ENCODE measurements at regions not wholly inside any gene's neighbourhood (a gene's known extent, or its start where the extent isn't known, plus 50 kb on each side); places are given as distances from the start of the nearest gene placed in this dataset.

DNA sequence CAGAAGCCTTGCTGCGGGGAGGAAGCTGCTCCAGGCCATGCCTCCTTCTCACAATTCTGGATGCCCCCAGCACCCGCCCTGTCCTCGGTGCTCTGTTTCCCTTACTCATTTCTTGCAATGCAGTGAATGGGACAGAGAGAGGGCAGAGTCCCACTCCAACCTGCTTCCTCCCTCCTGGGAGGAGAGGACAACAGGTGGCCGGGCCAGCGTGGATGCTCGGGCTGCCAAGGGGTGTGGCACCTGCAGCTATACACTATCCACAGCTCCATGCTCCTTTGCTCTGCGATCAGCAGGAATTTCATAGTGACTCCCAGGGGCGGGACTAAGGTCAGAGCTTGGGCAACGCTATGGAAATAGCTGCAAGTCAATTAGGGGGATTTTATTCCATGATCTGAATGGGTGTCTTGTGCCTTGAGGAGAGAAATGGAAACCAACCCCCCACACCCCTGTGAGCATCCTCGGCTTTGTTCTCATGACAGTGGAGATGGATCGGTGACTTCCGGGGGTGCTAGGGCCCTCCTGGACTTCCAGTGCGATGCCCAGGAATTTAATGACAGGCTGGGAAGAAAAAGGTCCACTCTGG lies 192.5 kb downstream of the MYLK4 start:
- Histone ChIP-seq H3K9ac (ENCODE audit: low read length) (no peak overlapping the region), H3K4me3 (ENCODE audit: low read depth, low read length) (no peak overlapping the region), H3K14ac (ENCODE audit: low read length) (no peak overlapping the region), H4K8ac (ENCODE audit: low read depth, low read length) (no peak overlapping the region), H3K79me1 (ENCODE audit: low read length) (no peaks in the 10 kb centered on the region), H3K27me3 (ENCODE audit: insufficient read depth, low read length) (no peaks in the 10 kb centered on the region), H3K4me2 (ENCODE audit: low read length) (no peak overlapping the region), H3K36me3 (ENCODE audit: control insufficient read depth in 1 of 2, insufficient read depth in 2 of 2, low read length in 2 of 2) (no peaks in the 10 kb centered on the region), H3K18ac (ENCODE audit: low read length) (no peak overlapping the region), H3K79me2 (ENCODE audit: control insufficient read depth, insufficient read depth, low read length, poor library complexity) (no peaks in the 10 kb centered on the region), H4K91ac (ENCODE audit: low read depth, low read length) (no peak overlapping the region), H3K9me3 (ENCODE audit: insufficient read depth, low read depth, low read length) (peaks cover 4% of the 10 kb centered on the region), H2BK12ac (ENCODE audit: low read length) (no peak overlapping the region), H3K4ac (ENCODE audit: low read depth, low read length) (no peak overlapping the region), H3K27ac (ENCODE audit: low read depth, low read length) (no peak overlapping the region), H2BK5ac (ENCODE audit: low read depth, low read length, poor library complexity) (no peak overlapping the region), H4K12ac (ENCODE audit: low read depth, low read length) (no peak overlapping the region), H3K4me1 (ENCODE audit: control insufficient read depth in 1 of 2, insufficient read depth in 2 of 2, low read length in 2 of 2) (no peaks in the 10 kb centered on the region), H2BK120ac (ENCODE audit: insufficient read depth, low read length, poor library complexity) (no peak overlapping the region), H3K23ac (ENCODE audit: low read length) (no peak overlapping the region), H2AK5ac (ENCODE audit: low read length) (no peak overlapping the region), H2AFZ (ENCODE audit: insufficient read depth, low read length, poor library complexity) (no peak overlapping the region)
- no peak for DNase-seq
- WGBS (ENCODE audit: extremely low coverage, insufficient coverage, insufficient read length): no CpG with 5 or more reads among the region's 13 CpGs

DNA sequence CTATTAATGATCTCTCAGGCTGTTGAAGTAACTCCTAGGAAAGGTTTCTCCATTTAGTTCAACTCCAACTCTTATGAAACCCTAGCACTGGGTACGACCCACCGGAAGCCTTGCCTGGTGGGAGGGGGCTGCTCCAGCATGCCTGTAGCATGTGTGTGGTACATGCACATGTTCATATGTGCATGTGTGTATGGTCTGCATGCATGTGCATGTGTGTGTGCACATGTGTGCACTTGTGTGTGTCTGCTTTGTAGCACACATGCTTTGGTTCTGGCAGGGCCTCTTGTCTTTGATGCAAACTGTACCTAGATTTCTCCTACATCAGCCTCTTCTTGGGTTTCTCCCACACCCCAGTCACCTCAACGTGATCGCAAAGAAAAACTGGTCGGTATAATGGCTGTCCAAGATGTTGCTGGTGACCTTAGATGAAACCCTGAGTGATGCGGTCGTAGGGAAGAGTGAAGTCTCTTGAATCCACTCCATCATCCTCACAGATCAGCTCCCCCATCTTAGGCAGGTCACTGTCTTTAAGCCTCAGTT lies 193.5 kb downstream of the MYLK4 start:
- H3K9ac ChIP-seq (ENCODE audit: low read length): no peak overlapping the region
- H2AK5ac ChIP-seq (ENCODE audit: low read length): no peak overlapping the region
- no peak overlapping the region for H4K12ac ChIP-seq (ENCODE audit: low read depth, low read length)
- no peak overlapping the region for H4K91ac ChIP-seq (ENCODE audit: low read depth, low read length)
- no peaks in the 10 kb centered on the region for H3K79me1 ChIP-seq (ENCODE audit: low read length)
- H3K36me3 ChIP-seq (ENCODE audit: control insufficient read depth in 1 of 2, insufficient read depth in 2 of 2, low read length in 2 of 2): no peaks in the 10 kb centered on the region
- no CpG with 5 or more reads among the region's 7 CpGs for WGBS (ENCODE audit: extremely low coverage, insufficient coverage, insufficient read length)
- peaks cover 4% of the 10 kb centered on the region for H3K9me3 ChIP-seq (ENCODE audit: insufficient read depth, low read depth, low read length)
- H4K8ac ChIP-seq (ENCODE audit: low read depth, low read length): no peak overlapping the region
- no peak overlapping the region for H3K4ac ChIP-seq (ENCODE audit: low read depth, low read length)
- no peaks in the 10 kb centered on the region for H3K27me3 ChIP-seq (ENCODE audit: insufficient read depth, low read length)
- no peak overlapping the region for H3K18ac ChIP-seq (ENCODE audit: low read length)
- H2BK5ac ChIP-seq (ENCODE audit: low read depth, low read length, poor library complexity): no peak overlapping the region
- no peaks in the 10 kb centered on the region for H3K79me2 ChIP-seq (ENCODE audit: control insufficient read depth, insufficient read depth, low read length, poor library complexity)
- no peak overlapping the region for H3K4me2 ChIP-seq (ENCODE audit: low read length)
- H2AFZ ChIP-seq (ENCODE audit: insufficient read depth, low read length, poor library complexity): no peak overlapping the region
- H3K4me3 ChIP-seq (ENCODE audit: low read depth, low read length): no peak overlapping the region
- H3K14ac ChIP-seq (ENCODE audit: low read length): no peak overlapping the region
- DNase-seq: no peak
- H3K4me1 ChIP-seq (ENCODE audit: control insufficient read depth in 1 of 2, insufficient read depth in 2 of 2, low read length in 2 of 2): no peaks in the 10 kb centered on the region
- H2BK12ac ChIP-seq (ENCODE audit: low read length): no peak overlapping the region
- no peak overlapping the region for H3K27ac ChIP-seq (ENCODE audit: low read depth, low read length)
- peak overlapping the region; percentile 77 for H3K23ac ChIP-seq (ENCODE audit: low read length)
- no peak overlapping the region for H2BK120ac ChIP-seq (ENCODE audit: insufficient read depth, low read length, poor library complexity)

- peaks cover 4% of the 10 kb centered on the region for H3K9me3 ChIP-seq (ENCODE audit: insufficient read depth, low read depth, low read length)
- H3K79me1 ChIP-seq (ENCODE audit: low read length): no peaks in the 10 kb centered on the region
- H3K27ac ChIP-seq (ENCODE audit: low read depth, low read length): no peak overlapping the region
- no peak overlapping the region for H3K4me2 ChIP-seq (ENCODE audit: low read length)
- no peak overlapping the region for H3K4me3 ChIP-seq (ENCODE audit: low read depth, low read length)
- no peak overlapping the region for H4K91ac ChIP-seq (ENCODE audit: low read depth, low read length)
- no peaks in the 10 kb centered on the region for H3K36me3 ChIP-seq (ENCODE audit: control insufficient read depth in 1 of 2, insufficient read depth in 2 of 2, low read length in 2 of 2)
- H3K4ac ChIP-seq (ENCODE audit: low read depth, low read length): no peak overlapping the region
- H2AFZ ChIP-seq (ENCODE audit: insufficient read depth, low read length, poor library complexity): no peak overlapping the region
- H3K18ac ChIP-seq (ENCODE audit: low read length): no peak overlapping the region
- no peak for DNase-seq
- H3K27me3 ChIP-seq (ENCODE audit: insufficient read depth, low read length): no peaks in the 10 kb centered on the region
- no peak overlapping the region for H4K12ac ChIP-seq (ENCODE audit: low read depth, low read length)
- no peak overlapping the region for H3K9ac ChIP-seq (ENCODE audit: low read length)
- H2BK12ac ChIP-seq (ENCODE audit: low read length): no peak overlapping the region
- no peak overlapping the region for H4K8ac ChIP-seq (ENCODE audit: low read depth, low read length)
- WGBS (ENCODE audit: extremely low coverage, insufficient coverage, insufficient read length): no CpG with 5 or more reads among the region's 5 CpGs
- H3K4me1 ChIP-seq (ENCODE audit: control insufficient read depth in 1 of 2, insufficient read depth in 2 of 2, low read length in 2 of 2): no peaks in the 10 kb centered on the region
- no peak overlapping the region for H3K23ac ChIP-seq (ENCODE audit: low read length)
- H2BK120ac ChIP-seq (ENCODE audit: insufficient read depth, low read length, poor library complexity): no peak overlapping the region
- H2BK5ac ChIP-seq (ENCODE audit: low read depth, low read length, poor library complexity): no peak overlapping the region
- no peak overlapping the region for H2AK5ac ChIP-seq (ENCODE audit: low read length)
- no peak overlapping the region for H3K14ac ChIP-seq (ENCODE audit: low read length)
- no peaks in the 10 kb centered on the region for H3K79me2 ChIP-seq (ENCODE audit: control insufficient read depth, insufficient read depth, low read length, poor library complexity)
Observed at GRCh38 chr6:2556761-2557160, 194.0 kb downstream of the MYLK4 start.

DNA sequence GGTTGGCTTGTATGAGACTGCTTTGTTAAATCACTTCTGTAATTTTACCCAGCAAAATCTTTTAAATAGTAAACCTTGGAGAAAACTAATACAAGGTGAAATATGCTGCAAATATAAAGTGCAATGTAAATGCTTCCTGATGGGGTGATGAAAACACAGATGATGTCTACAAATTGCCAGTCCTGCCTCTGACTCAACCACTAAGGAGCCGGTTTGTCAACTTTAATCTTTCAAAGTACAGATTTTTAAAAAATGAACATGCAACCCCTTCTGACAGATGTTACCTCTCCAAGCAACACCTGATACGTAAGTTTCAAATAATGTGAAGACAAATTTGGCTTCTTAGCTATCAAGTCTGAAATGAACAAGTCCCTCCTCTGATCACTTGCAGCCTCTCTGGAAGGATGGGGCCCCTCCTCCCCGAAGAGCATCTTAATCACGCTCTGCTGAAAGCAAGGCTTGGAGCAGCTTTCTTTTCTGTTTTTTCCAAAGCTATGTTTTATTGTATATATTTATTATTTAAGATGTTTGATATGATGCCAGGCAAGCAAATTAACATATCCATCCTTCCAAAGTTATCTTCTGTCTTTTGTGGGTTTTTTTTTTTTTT lies 196.0 kb downstream of the MYLK4 start:
- WGBS (ENCODE audit: extremely low coverage, insufficient coverage, insufficient read length): no CpG with 5 or more reads among the region's 4 CpGs
- Histone ChIP-seq H2BK12ac (ENCODE audit: low read length) (no peak overlapping the region), H3K4me2 (ENCODE audit: low read length) (no peak overlapping the region), H2AFZ (ENCODE audit: insufficient read depth, low read length, poor library complexity) (no peak overlapping the region), H3K27ac (ENCODE audit: low read depth, low read length) (no peak overlapping the region), H3K14ac (ENCODE audit: low read length) (no peak overlapping the region), H3K79me2 (ENCODE audit: control insufficient read depth, insufficient read depth, low read length, poor library complexity) (no peaks in the 10 kb centered on the region), H3K79me1 (ENCODE audit: low read length) (no peaks in the 10 kb centered on the region), H3K36me3 (ENCODE audit: control insufficient read depth in 1 of 2, insufficient read depth in 2 of 2, low read length in 2 of 2) (no peaks in the 10 kb centered on the region), H4K12ac (ENCODE audit: low read depth, low read length) (no peak overlapping the region), H3K23ac (ENCODE audit: low read length) (no peak overlapping the region), H3K4me3 (ENCODE audit: low read depth, low read length) (no peak overlapping the region), H3K4ac (ENCODE audit: low read depth, low read length) (no peak overlapping the region), H3K27me3 (ENCODE audit: insufficient read depth, low read length) (no peaks in the 10 kb centered on the region), H2BK5ac (ENCODE audit: low read depth, low read length, poor library complexity) (no peak overlapping the region), H3K4me1 (ENCODE audit: control insufficient read depth in 1 of 2, insufficient read depth in 2 of 2, low read length in 2 of 2) (no peaks in the 10 kb centered on the region), H4K91ac (ENCODE audit: low read depth, low read length) (no peak overlapping the region), H3K9me3 (ENCODE audit: insufficient read depth, low read depth, low read length) (peaks cover 4% of the 10 kb centered on the region), H2BK120ac (ENCODE audit: insufficient read depth, low read length, poor library complexity) (no peak overlapping the region), H4K8ac (ENCODE audit: low read depth, low read length) (no peak overlapping the region), H3K18ac (ENCODE audit: low read length) (no peak overlapping the region), H3K9ac (ENCODE audit: low read length) (no peak overlapping the region), H2AK5ac (ENCODE audit: low read length) (no peak overlapping the region)
- peak; percentile 13 to 66 for DNase-seq
